ENCODE measurements at regions not wholly inside any gene's neighbourhood (a gene's known extent, or its start where the extent isn't known, plus 50 kb on each side); places are given as distances from the start of the nearest gene placed in this dataset.

DNA sequence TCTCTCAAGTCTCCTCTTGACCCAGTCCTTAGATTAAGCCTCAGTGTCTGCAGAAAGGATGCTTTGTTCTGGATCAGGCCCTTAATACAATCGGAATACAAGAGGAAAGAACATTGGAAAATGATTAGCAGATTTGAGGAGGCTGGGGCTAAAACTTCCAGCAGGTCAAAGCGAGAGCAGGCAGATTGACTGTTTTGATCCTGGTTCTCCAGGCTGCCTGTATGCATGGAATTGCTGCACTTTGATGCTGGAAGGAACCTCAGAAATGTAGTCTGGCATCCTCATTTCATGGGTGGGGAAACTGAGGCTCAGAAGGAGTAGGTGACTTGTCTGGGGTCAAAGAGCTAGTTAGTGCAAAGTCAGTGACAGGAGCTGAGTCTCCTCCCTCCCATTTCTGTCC is 202.8 kb downstream of the EMX2 start:
- FAIRE-seq (no peak), DNase-seq (ENCODE audit: insufficient read length, low spot score) (no peak)
- TF ChIP-seq CTCF (IDR thresholded peaks at IDR 0.05; ENCODE audit: insufficient read depth, missing control alignments) = no peak

DNA sequence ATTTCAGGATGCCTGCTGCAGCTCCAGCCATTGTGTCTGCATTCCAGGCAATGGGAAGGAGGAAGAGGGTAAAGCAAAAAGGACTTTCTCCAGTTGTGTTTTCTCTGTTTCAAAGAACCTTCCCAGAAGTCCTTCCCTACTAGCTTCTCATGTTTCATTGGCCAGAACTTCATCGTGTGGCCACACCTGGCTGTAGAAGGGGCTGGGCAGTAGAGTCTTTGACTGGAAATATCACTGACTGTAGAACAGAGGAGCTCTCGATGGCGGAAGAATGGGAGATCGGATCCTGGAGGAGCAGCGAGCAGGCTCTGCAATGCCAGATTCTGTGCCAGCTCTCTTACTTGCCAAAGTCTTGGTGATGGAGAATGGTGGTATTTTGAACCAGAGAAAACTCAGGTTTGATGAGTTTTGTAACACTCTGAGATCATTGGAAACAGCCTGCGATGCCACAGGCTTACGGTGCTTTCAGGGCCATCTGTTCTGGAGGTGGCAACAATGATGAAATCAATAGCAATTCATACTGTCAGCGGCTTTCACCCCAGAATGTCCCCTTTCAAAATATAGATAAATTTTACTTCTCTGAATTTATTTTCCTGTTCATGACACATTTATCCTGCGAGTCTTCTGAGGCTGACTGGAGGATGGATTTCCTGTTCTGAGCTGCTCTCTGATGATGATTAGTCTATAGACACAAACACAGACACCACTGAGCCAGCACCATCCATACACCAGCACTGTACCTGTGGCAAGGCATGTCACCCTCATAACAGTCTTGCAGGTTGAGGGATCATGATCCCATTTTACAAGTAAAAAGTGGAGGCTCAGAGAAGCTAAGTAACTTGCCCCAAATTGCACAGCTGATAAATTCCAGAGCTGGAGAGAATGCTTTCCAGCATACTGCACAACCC is 204.2 kb downstream of the EMX2 start:
- FAIRE-seq = no peak
- DNase-seq (ENCODE audit: insufficient read length, low spot score) = no peak
- no peak for TF ChIP-seq CTCF (IDR thresholded peaks at IDR 0.05; ENCODE audit: insufficient read depth, missing control alignments)

GRCh38 chr10:117747636-117748035 is 205.1 kb downstream of the EMX2 start:
- no peak for DNase-seq (ENCODE audit: insufficient read length, low spot score)
- no peak for TF ChIP-seq CTCF (IDR thresholded peaks at IDR 0.05; ENCODE audit: insufficient read depth, missing control alignments)
- FAIRE-seq = no peak

GRCh38 chr10:117748058-117748457 is 205.5 kb downstream of the EMX2 start:
- DNase-seq (ENCODE audit: insufficient read length, low spot score) (no peak), FAIRE-seq (no peak)
- TF ChIP-seq CTCF (IDR thresholded peaks at IDR 0.05; ENCODE audit: insufficient read depth, missing control alignments) = no peak

GRCh38 chr10:117750616-117751015 is 208.1 kb downstream of the EMX2 start:
- TF ChIP-seq CTCF (IDR thresholded peaks at IDR 0.05; ENCODE audit: insufficient read depth, missing control alignments) = no peak
- FAIRE-seq (no peak), DNase-seq (ENCODE audit: insufficient read length, low spot score) (no peak)

DNA sequence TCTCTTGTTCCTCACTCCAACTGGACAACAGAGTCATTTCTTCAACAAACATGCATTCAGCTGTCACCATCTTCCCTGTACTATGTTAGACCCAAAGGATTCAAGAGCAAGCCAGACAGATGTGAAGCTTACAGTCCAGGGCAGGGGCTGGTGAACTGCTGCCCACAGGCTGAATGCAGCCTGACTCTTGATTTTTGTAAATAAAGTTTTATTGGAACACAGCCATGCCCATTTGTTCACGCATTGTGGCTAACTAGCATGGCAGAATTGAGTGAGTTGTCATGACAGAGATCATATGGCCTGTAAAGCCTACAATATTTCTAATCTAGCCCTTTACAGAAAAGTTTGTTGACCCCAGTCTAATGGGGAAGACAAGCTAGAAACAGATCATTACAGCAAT is 208.7 kb downstream of the EMX2 start:
- FAIRE-seq (no peak), DNase-seq (ENCODE audit: insufficient read length, low spot score) (no peak)
- no peak for TF ChIP-seq CTCF (IDR thresholded peaks at IDR 0.05; ENCODE audit: insufficient read depth, missing control alignments)

GRCh38 chr10:117752103-117752502 is 209.6 kb downstream of the EMX2 start:
- DNase-seq (ENCODE audit: insufficient read length, low spot score) = no peak
- no peak for FAIRE-seq
- TF ChIP-seq CTCF (IDR thresholded peaks at IDR 0.05; ENCODE audit: insufficient read depth, missing control alignments) = no peak
